NCI-H1436 (cell line): ENCODE measurements at regions not wholly inside any gene's neighbourhood (a gene's known extent, or its start where the extent isn't known, plus 50 kb on each side); places are given as distances from the start of the nearest gene placed in this dataset.
"Not testable (repeated sequence)": the region's sequence is repeated elsewhere in the genome, so short reads cannot be mapped to it uniquely, and the experiment has no call there.

Experiments used
- DNase-seq: peaks from one replicate; lab custom pipeline; 2025; lab: John Stamatoyannopoulos, UW

DNA sequence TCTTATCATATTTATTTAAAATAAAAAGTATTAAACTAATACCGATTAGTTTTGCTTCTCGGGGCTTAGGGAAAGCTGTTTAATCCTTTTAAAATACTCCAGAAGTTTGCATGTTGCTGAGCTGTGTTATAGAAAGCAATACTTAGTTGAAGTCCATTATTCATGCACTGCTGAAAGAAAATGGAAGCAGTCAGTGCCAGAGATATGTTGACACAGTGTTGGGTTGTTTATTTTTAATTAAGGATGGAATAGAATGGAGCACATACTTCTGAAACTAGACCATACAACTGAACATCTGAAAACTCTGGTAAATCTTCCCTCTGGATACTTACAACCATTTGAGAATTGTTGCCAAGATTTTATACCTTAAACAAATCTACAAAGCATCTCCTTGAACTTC is 282.7 kb upstream of the CCDC179 start:
- DNase-seq = no peak

DNA sequence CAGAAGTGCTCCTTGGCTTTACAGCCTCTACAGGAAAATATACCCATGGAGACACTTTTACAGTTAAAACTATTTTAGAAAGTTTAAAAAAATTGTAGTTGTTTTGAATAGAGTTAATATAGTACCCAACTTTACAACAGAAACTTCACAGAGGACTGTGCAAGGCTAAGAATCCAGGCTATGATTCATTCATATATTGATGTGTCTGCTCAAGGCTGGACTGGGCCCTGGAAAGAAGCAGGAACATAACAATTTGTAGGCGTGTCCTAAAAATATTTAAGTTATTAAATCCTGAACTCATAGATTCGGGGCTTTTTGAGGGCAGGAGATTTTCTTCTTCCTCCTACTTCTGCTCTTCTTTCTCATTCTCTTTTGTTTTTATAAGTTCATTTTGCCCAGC is 291.5 kb upstream of the CCDC179 start:
- DNase-seq = no peak

DNA sequence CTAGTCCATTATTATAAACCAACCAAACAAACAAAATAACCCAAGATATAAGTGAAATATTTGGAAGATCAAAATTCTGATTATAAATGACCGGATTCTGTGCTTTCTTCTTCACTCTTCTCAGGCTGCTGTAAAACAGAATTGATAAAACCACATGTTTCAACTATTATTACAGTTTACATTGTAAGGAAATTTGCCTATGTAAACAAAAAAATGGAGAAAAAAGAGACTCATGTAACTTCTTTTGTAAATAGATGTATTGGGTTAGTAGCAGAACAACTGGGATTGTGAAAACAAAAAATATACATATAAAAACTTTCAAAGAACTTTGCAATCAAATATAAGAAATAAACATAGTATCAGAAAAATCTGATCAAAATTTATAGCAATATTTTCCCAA is 295.2 kb upstream of the CCDC179 start:
- no peak for DNase-seq

- no peak for DNase-seq
Observed at GRCh38 chr11:23164022-23164421, 303.7 kb upstream of the CCDC179 start.

- DNase-seq = no peak
Observed at GRCh38 chr11:23166376-23166775, 306.1 kb upstream of the CCDC179 start.

DNA sequence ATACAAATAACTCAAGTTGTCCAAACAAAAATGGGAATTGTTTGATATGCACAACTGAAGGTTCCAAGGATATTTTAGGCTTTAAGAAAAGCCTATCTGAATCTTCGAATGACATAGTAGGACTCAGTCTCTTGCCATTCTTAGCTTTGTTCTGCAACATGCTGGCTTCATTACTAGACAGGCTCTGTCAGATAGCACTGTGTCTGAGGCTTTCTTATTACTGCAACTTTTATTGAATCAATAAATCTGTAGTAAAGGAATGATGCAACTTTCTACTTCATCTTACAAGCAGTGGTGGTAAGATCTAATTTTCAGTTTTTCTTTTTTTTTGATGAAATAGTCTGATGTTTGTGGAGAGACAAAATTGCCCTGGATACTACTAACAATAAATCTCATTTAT is 319.3 kb upstream of the CCDC179 start:
- DNase-seq = no peak

- DNase-seq = no peak
Observed at GRCh38 chr11:23181022-23181807, 320.9 kb upstream of the CCDC179 start.

GRCh38 chr11:23192256-23192655 is 332.0 kb upstream of the CCDC179 start:
- no peak for DNase-seq

- DNase-seq = no peak
Observed at GRCh38 chr11:23201936-23202522, 341.8 kb upstream of the CCDC179 start.

DNA sequence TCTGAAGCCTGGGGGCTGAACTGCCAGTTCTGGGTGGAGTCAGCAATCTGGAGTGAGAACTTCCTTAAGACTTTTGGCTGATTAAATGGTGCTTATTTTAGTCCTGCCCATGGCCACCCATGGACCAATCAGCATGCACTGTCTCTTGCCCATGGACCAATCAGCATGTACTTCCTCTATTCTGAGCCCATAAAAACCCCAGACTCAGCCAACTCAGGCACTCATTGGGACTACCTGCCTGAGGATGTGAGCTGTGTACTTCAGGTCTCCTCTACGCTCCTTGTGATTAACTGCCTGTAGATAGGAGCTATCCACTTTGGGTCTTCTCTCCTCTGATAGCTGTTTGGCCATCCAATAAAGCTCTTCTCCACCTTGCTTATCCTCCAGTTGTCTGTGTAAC is 342.3 kb upstream of the CCDC179 start:
- DNase-seq = no peak

DNA sequence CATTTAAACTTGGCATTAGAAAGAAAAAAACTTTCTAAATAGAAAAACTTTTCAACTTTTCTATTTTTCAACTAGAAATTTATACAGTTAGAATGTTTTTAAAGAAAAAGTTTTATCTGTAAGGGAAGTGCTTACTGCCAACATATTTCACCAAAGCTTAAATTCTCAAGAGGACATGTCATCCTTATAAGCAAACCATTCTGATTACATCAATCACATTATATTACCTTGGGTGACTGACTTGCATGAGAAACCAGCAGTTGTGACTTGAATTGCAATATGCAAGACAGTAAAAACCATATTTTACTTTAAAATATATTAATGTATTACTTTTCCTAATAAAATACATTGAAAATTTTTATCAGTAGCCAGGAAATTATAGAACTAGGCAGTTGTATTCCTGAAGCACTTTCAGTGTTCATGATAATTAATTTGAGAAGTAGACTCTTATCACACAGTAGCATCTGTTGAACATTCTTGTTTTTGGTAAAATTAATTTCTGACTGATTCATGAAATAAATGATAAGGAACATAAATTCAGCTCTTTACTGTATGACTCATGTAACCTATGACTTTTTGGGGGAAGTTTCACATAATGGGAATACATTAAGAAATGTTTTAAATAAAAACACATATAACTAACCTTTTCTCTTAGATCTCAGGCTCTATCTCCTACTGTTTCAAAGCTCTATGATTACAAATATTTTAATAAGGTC is 345.0 kb upstream of the CCDC179 start:
- DNase-seq = no peak

DNA sequence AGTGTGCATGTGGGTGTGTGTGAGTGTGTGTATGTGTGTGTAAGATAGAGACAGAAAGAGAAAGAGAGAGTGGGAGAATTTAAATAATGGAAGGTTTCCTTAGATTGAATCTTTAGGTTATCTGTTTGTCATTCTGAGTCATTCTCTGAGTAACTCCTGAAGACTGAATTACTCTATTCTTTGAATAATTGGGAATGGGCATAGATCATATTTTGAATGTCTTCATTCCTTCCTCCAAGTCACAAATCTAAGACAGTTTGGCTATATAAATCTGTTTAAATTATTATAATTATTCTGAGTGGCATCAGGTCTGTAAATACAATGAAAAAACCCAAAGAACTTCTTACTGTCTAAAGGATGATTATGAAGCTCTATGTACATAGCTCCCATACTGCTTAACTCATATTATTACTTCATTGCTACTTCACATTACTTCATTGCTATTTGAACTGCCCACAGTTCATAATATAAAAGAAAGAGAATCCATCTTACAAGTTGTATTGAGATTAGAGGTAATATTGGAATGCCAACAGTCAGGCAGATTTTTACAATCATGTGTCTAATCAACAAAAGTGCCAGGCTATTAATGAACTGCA is 346.6 kb upstream of the CCDC179 start:
- DNase-seq = no peak

- no peak for DNase-seq
Observed at GRCh38 chr11:23211221-23211620, 350.9 kb upstream of the CCDC179 start.

- DNase-seq = no peak
Observed at GRCh38 chr11:23212807-23213206, 352.5 kb upstream of the CCDC179 start.

- no peak for DNase-seq
Observed at GRCh38 chr11:23217072-23217471, 356.8 kb upstream of the CCDC179 start.

GRCh38 chr11:23220086-23220485 is 359.8 kb upstream of the CCDC179 start:
- DNase-seq = not testable (repeated sequence)

GRCh38 chr11:23221366-23221765 is 361.1 kb upstream of the CCDC179 start:
- no peak for DNase-seq

GRCh38 chr11:23226331-23227077 is 366.2 kb upstream of the CCDC179 start:
- DNase-seq = no peak

DNA sequence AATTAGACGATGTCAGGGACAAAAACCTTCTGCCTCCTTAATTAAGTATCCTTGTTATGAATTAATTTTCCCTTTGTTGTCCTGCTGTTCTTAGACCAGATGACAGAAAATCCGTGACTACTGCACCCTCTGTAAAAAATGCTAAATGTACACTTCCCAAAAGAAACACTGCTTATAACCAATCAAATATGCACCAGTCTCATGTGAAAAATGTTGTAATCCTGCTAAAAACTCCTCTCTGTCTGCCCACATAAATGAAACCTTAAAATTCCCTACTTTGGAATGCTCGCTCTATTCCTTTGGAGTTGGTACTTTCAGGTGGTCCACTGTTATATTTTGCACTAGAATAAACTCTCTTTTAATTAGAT is 366.8 kb upstream of the CCDC179 start:
- DNase-seq = no peak

- DNase-seq = no peak
Observed at GRCh38 chr11:23232652-23233051, 372.4 kb upstream of the CCDC179 start.

- DNase-seq = no peak
Observed at GRCh38 chr11:23233075-23233474, 372.8 kb upstream of the CCDC179 start.
